ENCODE measurements at regions not wholly inside any gene's neighbourhood (a gene's known extent, or its start where the extent isn't known, plus 50 kb on each side); places are given as distances from the start of the nearest gene placed in this dataset.
A peak's percentile ranks its signal among the peaks of the same experiment; 100 is the strongest.

DNA sequence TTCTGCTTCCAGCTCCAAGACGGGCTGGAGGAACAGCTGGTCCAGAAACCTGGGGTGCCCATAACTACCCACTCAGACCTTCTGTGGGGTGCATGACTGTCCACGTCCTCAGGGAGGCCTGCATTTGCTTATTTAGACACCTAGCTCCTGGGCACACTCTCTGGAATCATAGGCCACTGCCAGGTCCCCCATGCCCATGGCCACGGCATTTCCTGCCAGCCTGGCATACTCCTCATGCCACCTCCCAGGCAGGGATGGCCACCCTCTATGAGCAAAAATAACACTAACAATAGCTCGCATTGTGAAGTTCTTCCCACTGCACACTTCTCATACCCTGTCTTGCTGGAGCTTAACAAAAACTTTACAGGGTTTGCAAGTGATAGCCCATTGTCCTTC lies 166.9 kb upstream of the TPM1 start:
- no peaks in the 10 kb centered on the region for H3K9me3 ChIP-seq (ENCODE audit: insufficient read depth, low read depth, low read length)
- no peak overlapping the region for H3K9ac ChIP-seq (ENCODE audit: low read length)
- Mint-ChIP-seq H3K27ac (ENCODE audit: unreplicated experiment) (no peak overlapping the region), H3K4me1 (ENCODE audit: low read depth, unreplicated experiment) (peaks cover 24% of the 10 kb centered on the region), H3K27me3 (ENCODE audit: low read depth, unreplicated experiment) (no peaks in the 10 kb centered on the region), H3K36me3 (ENCODE audit: low read depth, unreplicated experiment) (no peaks in the 10 kb centered on the region), H3K4me3 (ENCODE audit: unreplicated experiment) (no peak overlapping the region), H3K9me3 (ENCODE audit: unreplicated experiment) (peaks cover 12% of the 10 kb centered on the region)
- peaks cover 6% of the 10 kb centered on the region for H3K4me1 ChIP-seq (ENCODE audit: insufficient read depth, low read length)
- FAIRE-seq, result no peak
- H3K79me2 ChIP-seq (ENCODE audit: insufficient read depth, low read length), result no peaks in the 10 kb centered on the region
- H4K20me1 ChIP-seq (ENCODE audit: insufficient read depth, low read length), result no peaks in the 10 kb centered on the region
- no peak for DNase-seq (ENCODE audit: low read depth)
- no peak overlapping the region for H3K27ac ChIP-seq (ENCODE audit: low read depth, low read length)
- no peak overlapping the region for H3K4me2 ChIP-seq (ENCODE audit: low read length)
- no peak overlapping the region for H3K4me3 ChIP-seq (ENCODE audit: insufficient read depth, low read depth, low read length)
- no peaks in the 10 kb centered on the region for H3K36me3 ChIP-seq (ENCODE audit: insufficient read depth, low read length)
- H3K27me3 ChIP-seq (ENCODE audit: insufficient read depth, low read length), result no peaks in the 10 kb centered on the region
- H2AFZ ChIP-seq (ENCODE audit: low read depth, low read length), result no peak overlapping the region
- TF ChIP-seq CTCF (IDR thresholded peaks at IDR 0.05; ENCODE audit: insufficient read depth, low read depth, low read length), result no peak
- no peak for TF ChIP-seq EZH2 (IDR thresholded peaks at IDR 0.05; ENCODE audit: insufficient read depth, low read length)

DNA sequence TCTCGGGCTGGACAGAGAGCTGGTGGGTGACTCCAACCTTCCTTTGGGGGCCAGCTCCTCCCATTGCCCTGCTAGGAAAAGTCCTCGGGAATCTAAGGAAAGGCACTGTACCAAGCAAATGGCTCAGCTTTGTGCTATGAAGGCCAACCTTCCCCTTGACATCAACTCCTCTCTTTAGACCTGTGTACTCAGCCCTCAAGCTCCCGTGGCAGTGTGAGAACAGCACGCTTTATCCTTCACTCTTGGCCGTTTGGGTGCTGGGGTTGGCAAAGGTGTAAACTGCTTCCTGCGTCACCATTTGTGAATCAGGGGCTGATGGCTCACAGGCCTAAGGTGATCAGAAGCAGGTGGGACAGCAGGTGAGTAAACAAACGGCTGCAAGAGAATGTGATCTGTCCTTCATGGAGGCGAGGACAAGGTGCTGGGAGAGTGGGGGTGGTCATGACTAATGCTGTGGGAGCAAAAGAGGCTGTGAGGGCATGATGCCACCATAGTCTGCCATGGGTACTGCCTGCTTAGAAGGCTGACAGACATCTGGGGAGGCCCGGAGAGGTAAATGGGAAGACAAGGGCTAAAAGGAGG lies 165.2 kb upstream of the TPM1 start:
- Histone ChIP-seq H4K20me1 (ENCODE audit: insufficient read depth, low read length) (no peaks in the 10 kb centered on the region), H3K4me1 (ENCODE audit: insufficient read depth, low read length) (peaks cover 6% of the 10 kb centered on the region), H3K27ac (ENCODE audit: low read depth, low read length) (no peak overlapping the region), H3K4me3 (ENCODE audit: insufficient read depth, low read depth, low read length) (no peak overlapping the region), H3K4me2 (ENCODE audit: low read length) (no peak overlapping the region), H3K27me3 (ENCODE audit: insufficient read depth, low read length) (no peaks in the 10 kb centered on the region), H3K36me3 (ENCODE audit: insufficient read depth, low read length) (no peaks in the 10 kb centered on the region), H3K9ac (ENCODE audit: low read length) (no peak overlapping the region), H3K9me3 (ENCODE audit: insufficient read depth, low read depth, low read length) (no peaks in the 10 kb centered on the region), H3K79me2 (ENCODE audit: insufficient read depth, low read length) (no peaks in the 10 kb centered on the region), H2AFZ (ENCODE audit: low read depth, low read length) (no peak overlapping the region)
- Mint-ChIP-seq H3K4me3 (ENCODE audit: unreplicated experiment) (no peak overlapping the region), H3K4me1 (ENCODE audit: low read depth, unreplicated experiment) (peaks cover 24% of the 10 kb centered on the region), H3K27me3 (ENCODE audit: low read depth, unreplicated experiment) (no peaks in the 10 kb centered on the region), H3K36me3 (ENCODE audit: low read depth, unreplicated experiment) (no peaks in the 10 kb centered on the region), H3K27ac (ENCODE audit: unreplicated experiment) (peak overlapping the region; percentile 42), H3K9me3 (ENCODE audit: unreplicated experiment) (peaks cover 6% of the 10 kb centered on the region)
- FAIRE-seq, result no peak
- TF ChIP-seq CTCF (IDR thresholded peaks at IDR 0.05; ENCODE audit: insufficient read depth, low read depth, low read length) (no peak), EZH2 (IDR thresholded peaks at IDR 0.05; ENCODE audit: insufficient read depth, low read length) (no peak)
- DNase-seq (ENCODE audit: low read depth), result no peak

GRCh38 chr15:62878070-62878469 lies 164.5 kb upstream of the TPM1 start:
- H3K9me3 ChIP-seq (ENCODE audit: insufficient read depth, low read depth, low read length), result no peaks in the 10 kb centered on the region
- H3K4me1 ChIP-seq (ENCODE audit: insufficient read depth, low read length), result peaks cover 6% of the 10 kb centered on the region
- H3K4me3 ChIP-seq (ENCODE audit: insufficient read depth, low read depth, low read length), result no peak overlapping the region
- H3K27me3 Mint-ChIP-seq (ENCODE audit: low read depth, unreplicated experiment), result no peaks in the 10 kb centered on the region
- no peak overlapping the region for H3K4me3 Mint-ChIP-seq (ENCODE audit: unreplicated experiment)
- H2AFZ ChIP-seq (ENCODE audit: low read depth, low read length), result no peak overlapping the region
- H3K36me3 ChIP-seq (ENCODE audit: insufficient read depth, low read length), result no peaks in the 10 kb centered on the region
- no peaks in the 10 kb centered on the region for H3K27me3 ChIP-seq (ENCODE audit: insufficient read depth, low read length)
- H3K79me2 ChIP-seq (ENCODE audit: insufficient read depth, low read length), result no peaks in the 10 kb centered on the region
- no peak for TF ChIP-seq EZH2 (IDR thresholded peaks at IDR 0.05; ENCODE audit: insufficient read depth, low read length)
- TF ChIP-seq CTCF (IDR thresholded peaks at IDR 0.05; ENCODE audit: insufficient read depth, low read depth, low read length), result no peak
- no peak overlapping the region for H3K9ac ChIP-seq (ENCODE audit: low read length)
- H3K4me1 Mint-ChIP-seq (ENCODE audit: low read depth, unreplicated experiment), result peaks cover 24% of the 10 kb centered on the region
- no peak for DNase-seq (ENCODE audit: low read depth)
- H3K4me2 ChIP-seq (ENCODE audit: low read length), result no peak overlapping the region
- H4K20me1 ChIP-seq (ENCODE audit: insufficient read depth, low read length), result no peaks in the 10 kb centered on the region
- FAIRE-seq, result no peak
- H3K27ac ChIP-seq (ENCODE audit: low read depth, low read length), result no peak overlapping the region
- no peak overlapping the region for H3K27ac Mint-ChIP-seq (ENCODE audit: unreplicated experiment)
- peaks cover 6% of the 10 kb centered on the region for H3K9me3 Mint-ChIP-seq (ENCODE audit: unreplicated experiment)
- no peaks in the 10 kb centered on the region for H3K36me3 Mint-ChIP-seq (ENCODE audit: low read depth, unreplicated experiment)
